ENCODE measurements at regions not wholly inside any gene's neighbourhood (a gene's known extent, or its start where the extent isn't known, plus 50 kb on each side); places are given as distances from the start of the nearest gene placed in this dataset.
"Not testable (repeated sequence)": the region's sequence is repeated elsewhere in the genome, so short reads cannot be mapped to it uniquely, and the experiment has no call there.

GRCh38 chr5:21315376-21315775 lies 1327.4 kb upstream of the CDH18 start:
- DNase-seq: not testable (repeated sequence)

GRCh38 chr5:21301205-21301604 lies 1313.2 kb upstream of the CDH18 start:
- not testable (repeated sequence) for DNase-seq

GRCh38 chr5:21274361-21274760 lies 1286.4 kb upstream of the CDH18 start:
- not testable (repeated sequence) for DNase-seq

GRCh38 chr5:21263361-21263760 lies 1275.4 kb upstream of the CDH18 start:
- no peak for DNase-seq

- DNase-seq: no peak
Observed at GRCh38 chr5:21254161-21254560, 1266.2 kb upstream of the CDH18 start.

- no peak for DNase-seq
Observed at GRCh38 chr5:21244982-21245381, 1257.0 kb upstream of the CDH18 start.

GRCh38 chr5:21238786-21239185 lies 1250.8 kb upstream of the CDH18 start:
- DNase-seq: no peak

- no peak for DNase-seq
Observed at GRCh38 chr5:21237461-21237860, 1249.5 kb upstream of the CDH18 start.

- no peak for DNase-seq
Observed at GRCh38 chr5:21236971-21237427, 1249.0 kb upstream of the CDH18 start.

- DNase-seq: no peak
Observed at GRCh38 chr5:21236104-21236503, 1248.1 kb upstream of the CDH18 start.

- no peak for DNase-seq
Observed at GRCh38 chr5:21225223-21226064, 1237.4 kb upstream of the CDH18 start.

GRCh38 chr5:21221616-21222015 lies 1233.6 kb upstream of the CDH18 start:
- no peak for DNase-seq

GRCh38 chr5:21219966-21220365 lies 1232.0 kb upstream of the CDH18 start:
- DNase-seq: no peak

- DNase-seq: no peak
Observed at GRCh38 chr5:21219251-21219650, 1231.3 kb upstream of the CDH18 start.

GRCh38 chr5:21212026-21212425 lies 1224.0 kb upstream of the CDH18 start:
- DNase-seq: no peak

- DNase-seq: no peak
Observed at GRCh38 chr5:21209409-21209808, 1221.4 kb upstream of the CDH18 start.

- DNase-seq: no peak
Observed at GRCh38 chr5:21199087-21199486, 1211.1 kb upstream of the CDH18 start.

GRCh38 chr5:21195145-21195544 lies 1207.1 kb upstream of the CDH18 start:
- DNase-seq: no peak

- no peak for DNase-seq
Observed at GRCh38 chr5:21185536-21185935, 1197.5 kb upstream of the CDH18 start.

- DNase-seq: no peak
Observed at GRCh38 chr5:21184581-21184980, 1196.6 kb upstream of the CDH18 start.

GRCh38 chr5:21181609-21182125 lies 1193.7 kb upstream of the CDH18 start:
- DNase-seq: no peak

- no peak for DNase-seq
Observed at GRCh38 chr5:21173526-21173925, 1185.5 kb upstream of the CDH18 start.

- no peak for DNase-seq
Observed at GRCh38 chr5:21173036-21173435, 1185.0 kb upstream of the CDH18 start.

GRCh38 chr5:21171038-21171437 lies 1183.0 kb upstream of the CDH18 start:
- DNase-seq: no peak

- no peak for DNase-seq
Observed at GRCh38 chr5:21168557-21168956, 1180.6 kb upstream of the CDH18 start.
